Transverse colon (tissue), 4 donors: ENCODE measurements at regions not wholly inside any gene's neighbourhood (a gene's known extent, or its start where the extent isn't known, plus 50 kb on each side); places are given as distances from the start of the nearest gene placed in this dataset.
A peak's percentile ranks its signal among the peaks of the same experiment; 100 is the strongest.

Experiments used
- DNase-seq: peaks from one replicate; pipeline ENCODE4 v3.0.0-alpha.2; 2019
- H3K27ac ChIP-seq, 4 donors: fragments of 200-600 bp; sonication (generic); 2 replicates each; pipeline ENCODE4 v1.5.1; 2016 to 2018; ENCODE audit warnings: inconsistent platforms in 4 of 4
- H3K27me3 ChIP-seq: fragments of 200-600 bp; sonication (generic); 2 replicates; pipeline ENCODE4 v1.5.1; 2017; ENCODE audit warnings: inconsistent platforms
- H3K36me3 ChIP-seq, 4 donors: fragments of 200-600 bp; sonication (generic); 2 replicates each; pipeline ENCODE4 v1.5.1; 2017 to 2019; ENCODE audit warnings: inconsistent platforms in 4 of 4
- H3K4me1 ChIP-seq, 4 donors: fragments of 200-600 bp; sonication (generic); 2 replicates each; pipeline ENCODE4 v1.5.1; 2017 to 2020; ENCODE audit warnings: inconsistent platforms in 4 of 4
- H3K4me3 ChIP-seq, 4 donors: fragments of 200-600 bp; sonication (generic); 1 replicate in 1 of 4; 2 replicates in 3 of 4; pipeline versions ENCODE4 v1.5.1 to v1.6.1; 2017 to 2019; ENCODE audit warnings: inconsistent platforms in 4 of 4
- H3K9me3 ChIP-seq, 2 donors: fragments of 200-600 bp; sonication (generic); 2 replicates each; pipeline ENCODE4 v1.5.1; 2017 to 2019; ENCODE audit warnings: inconsistent platforms in 2 of 2
- CTCF ChIP-seq, 5 experiments: fragments of 200-600 bp in 3 of 5; fragments of 450-650 bp in 2 of 5; sonication (generic) in 3 of 5; IDR thresholded peaks; 1 replicate in 2 of 5; 2 replicates in 3 of 5; pipeline ENCODE4 v1.5.1; 2016 to 2017; ENCODE audit warnings: antibody characterized with exemption in 5 of 5, inconsistent platforms in 3 of 5, mild to moderate bottlenecking in 2 of 5, moderate library complexity in 1 of 5
- EP300 ChIP-seq: sonication (generic); formaldehyde crosslinking; IDR thresholded peaks from one replicate; pipeline ENCODE4 v1.6.1; 2017; ENCODE audit warnings: antibody characterized with exemption, low read depth
- POLR2A ChIP-seq: fragments of 450-650 bp; IDR thresholded peaks from one replicate; pipeline ENCODE4 v1.6.1; 2016; ENCODE audit warnings: antibody characterized with exemption, mild to moderate bottlenecking, moderate library complexity
- POLR2AphosphoS5 ChIP-seq, 3 donors: sonication (generic); formaldehyde crosslinking; IDR thresholded peaks; one replicate each; pipeline ENCODE4 v1.6.1; 2016; ENCODE audit warnings: antibody characterized with exemption in 3 of 3
- WGBS, 2 donors: methylation state at CpG; one replicate each; pipeline ENCODE4 v1.1.5; 2018; ENCODE audit warnings: low coverage in 1 of 2; 5-methylcytosine and 5-hydroxymethylcytosine counted together
- in situ Hi-C, 4 donors: fragments of 200-750 bp; cut with MboI; loops; one replicate each; pipeline versions ENCODE4 v1.15.0 to v1.15.1; 2017; ENCODE audit warnings: low sequenced_read_pairs in 3 of 4, low pct_ligation_motif_present in 1 of 4, low pct_unique_long_range_greater_than_20kb in 1 of 4
- intact Hi-C: fragments of 100-400 bp; cut with DNase I; formaldehyde crosslinking; loops from one replicate; pipeline ENCODE4 v1.15.1; 2023; ENCODE audit warnings: low total_unique reads

- H3K9me3 ChIP-seq: no peaks in the 10 kb centered on the region
- H3K4me1 ChIP-seq: no peaks in the 10 kb centered on the region
- no peak for DNase-seq
- H3K27ac ChIP-seq: no peak overlapping the region
- 76 to 81% methylated on average over 5 to 11 of the region's 11 CpGs for WGBS, 2 donors
- H3K36me3 ChIP-seq: no peaks in the 10 kb centered on the region
- H3K4me3 ChIP-seq: no peak overlapping the region
- in situ Hi-C loops: no loop called here
- TF ChIP-seq CTCF (IDR thresholded peaks at IDR 0.05) (no peak), EP300 (no peak), POLR2AphosphoS5 (IDR thresholded peaks at IDR 0.05) (no peak)
- intact Hi-C loops: no loop called here
- H3K27me3 ChIP-seq: no peaks in the 10 kb centered on the region
Measured at GRCh38 chr10:78292982-78293865, 259.6 kb downstream of the RPS24 start.

GRCh38 chr10:78295242-78295641 is 261.6 kb downstream of the RPS24 start:
- no peak overlapping the region for H3K4me3 ChIP-seq
- H3K9me3 ChIP-seq: no peaks in the 10 kb centered on the region
- no peaks in the 10 kb centered on the region for H3K27me3 ChIP-seq
- in situ Hi-C loops (no loop called here), intact Hi-C loops (no loop called here)
- WGBS, 2 donors: 94 to 95% methylated on average over 4 to 7 of the region's 7 CpGs
- H3K36me3 ChIP-seq: no peaks in the 10 kb centered on the region
- TF ChIP-seq POLR2A (no peak), EP300 (no peak)
- DNase-seq: no peak
- H3K27ac ChIP-seq: peak overlapping the region in 1 of 4 donors; percentile 18
- peaks cover 0 to 3% (median 0%) of the 10 kb centered on the region in 4 donors for H3K4me1 ChIP-seq

GRCh38 chr10:78296785-78297184 is 263.1 kb downstream of the RPS24 start:
- 59 to 86% methylated on average over 1 of the region's 1 CpG for WGBS, 2 donors

GRCh38 chr10:78297997-78298396 is 264.3 kb downstream of the RPS24 start:
- H3K27ac ChIP-seq: peak overlapping the region in 2 of 4 donors; percentile 5 to 17
- DNase-seq: no peak
- H3K36me3 ChIP-seq: no peaks in the 10 kb centered on the region
- no peaks in the 10 kb centered on the region for H3K9me3 ChIP-seq
- in situ Hi-C loops (no loop called here), intact Hi-C loops (no loop called here)
- no peak for TF ChIP-seq POLR2A
- no peak for TF ChIP-seq POLR2AphosphoS5 (IDR thresholded peaks at IDR 0.05)
- TF ChIP-seq CTCF (IDR thresholded peaks at IDR 0.05): no peak
- TF ChIP-seq EP300: peak; percentile 8
- no peaks in the 10 kb centered on the region for H3K27me3 ChIP-seq
- H3K4me1 ChIP-seq: peaks cover 6 to 11% (median 9%) of the 10 kb centered on the region in 4 donors
- no peak overlapping the region for H3K4me3 ChIP-seq
- 90% methylated on average over 1 of the region's 1 CpG; no CpG with 5 or more reads in 1 of the 2 donors for WGBS, 2 donors

More at GRCh38 chr10:78296785-78297184, 263.1 kb downstream of the RPS24 start:
- H3K4me3 ChIP-seq: no peak overlapping the region
- H3K27ac ChIP-seq: no peak overlapping the region
- H3K27me3 ChIP-seq: no peaks in the 10 kb centered on the region
- DNase-seq: no peak
- in situ Hi-C loops: no loop called here
- H3K9me3 ChIP-seq: no peaks in the 10 kb centered on the region
- intact Hi-C loops: no loop called here
- H3K36me3 ChIP-seq: no peaks in the 10 kb centered on the region
- TF ChIP-seq CTCF (IDR thresholded peaks at IDR 0.05) (no peak), POLR2AphosphoS5 (IDR thresholded peaks at IDR 0.05) (no peak), POLR2A (no peak), EP300 (no peak)
- peaks cover 0 to 3% (median 0%) of the 10 kb centered on the region in 4 donors for H3K4me1 ChIP-seq
